IgD-negative memory B cell (primary cell): ENCODE measurements at regions not wholly inside any gene's neighbourhood (a gene's known extent, or its start where the extent isn't known, plus 50 kb on each side); places are given as distances from the start of the nearest gene placed in this dataset.
A peak's percentile ranks its signal among the peaks of the same experiment; 100 is the strongest.

Experiments
- H3K27ac Mint-ChIP-seq, 3 donors: one replicate each; pipeline ENCODE4 v1.8.0; 2020 to 2022; ENCODE audit warnings: mild to moderate bottlenecking in 3 of 3, mixed read lengths in 3 of 3, moderate library complexity in 1 of 3
- H3K27me3 Mint-ChIP-seq: one replicate; pipeline ENCODE4 v1.8.0; 2021; ENCODE audit warnings: mixed read lengths
- H3K36me3 Mint-ChIP-seq: one replicate; pipeline ENCODE4 v1.8.0; 2020; ENCODE audit warnings: mild to moderate bottlenecking, mixed read lengths
- H3K4me1 Mint-ChIP-seq, 3 donors: one replicate each; pipeline ENCODE4 v1.8.0; 2020 to 2022; ENCODE audit warnings: mixed read lengths in 3 of 3, mild to moderate bottlenecking in 1 of 3
- H3K4me3 Mint-ChIP-seq, 4 donors: one replicate each; pipeline ENCODE4 v1.8.0; 2020 to 2022; ENCODE audit warnings: mild to moderate bottlenecking in 4 of 4, mixed read lengths in 4 of 4, moderate library complexity in 3 of 4
- H3K9me3 Mint-ChIP-seq, 3 donors: one replicate each; pipeline ENCODE4 v1.8.0; 2020 to 2021; ENCODE audit warnings: mixed read lengths in 3 of 3, mild to moderate bottlenecking in 1 of 3

GRCh38 chr19:28481674-28482073, 731.3 kb downstream of the UQCRFS1 start:
- Mint-ChIP-seq H3K9me3 (peaks cover 0 to 9% (median 4%) of the 10 kb centered on the region in 3 donors), H3K27ac (peak overlapping the region in 1 of 3 donors; percentile 19), H3K4me1 (no peaks in the 10 kb centered on the region), H3K27me3 (no peaks in the 10 kb centered on the region), H3K36me3 (no peaks in the 10 kb centered on the region), H3K4me3 (no peak overlapping the region)

GRCh38 chr19:28475525-28475924, 737.4 kb downstream of the UQCRFS1 start:
- Mint-ChIP-seq H3K27me3 (no peaks in the 10 kb centered on the region), H3K4me3 (no peak overlapping the region), H3K36me3 (no peaks in the 10 kb centered on the region), H3K27ac (no peak overlapping the region), H3K9me3 (peaks cover 0 to 7% (median 4%) of the 10 kb centered on the region in 3 donors), H3K4me1 (peaks cover 0 to 2% (median 0%) of the 10 kb centered on the region in 3 donors)

- H3K27ac Mint-ChIP-seq, result no peak overlapping the region
- no peaks in the 10 kb centered on the region for H3K36me3 Mint-ChIP-seq
- H3K4me1 Mint-ChIP-seq, result peaks cover 0 to 2% (median 0%) of the 10 kb centered on the region in 3 donors
- peaks cover 0 to 9% (median 4%) of the 10 kb centered on the region in 3 donors for H3K9me3 Mint-ChIP-seq
- H3K27me3 Mint-ChIP-seq, result no peaks in the 10 kb centered on the region
- no peak overlapping the region for H3K4me3 Mint-ChIP-seq
Measured at GRCh38 chr19:28472843-28473242, 740.1 kb downstream of the UQCRFS1 start.

- H3K27ac Mint-ChIP-seq, result no peak overlapping the region
- no peaks in the 10 kb centered on the region for H3K27me3 Mint-ChIP-seq
- H3K36me3 Mint-ChIP-seq, result no peaks in the 10 kb centered on the region
Measured at GRCh38 chr19:28471731-28472510, 741.0 kb downstream of the UQCRFS1 start.

GRCh38 chr19:28469544-28469943, 743.4 kb downstream of the UQCRFS1 start:
- peaks cover 0 to 2% (median 0%) of the 10 kb centered on the region in 3 donors for H3K4me1 Mint-ChIP-seq
- H3K9me3 Mint-ChIP-seq, result peaks cover 0 to 6% (median 3%) of the 10 kb centered on the region in 3 donors
- H3K27me3 Mint-ChIP-seq, result peaks cover 1% of the 10 kb centered on the region
- H3K27ac Mint-ChIP-seq, result peak overlapping the region in 1 of 3 donors; percentile 62
- no peaks in the 10 kb centered on the region for H3K36me3 Mint-ChIP-seq
- H3K4me3 Mint-ChIP-seq, result no peak overlapping the region

More at GRCh38 chr19:28471731-28472510, 741.0 kb downstream of the UQCRFS1 start:
- Mint-ChIP-seq H3K4me3 (no peak overlapping the region), H3K9me3 (peaks cover 0 to 9% (median 4%) of the 10 kb centered on the region in 3 donors), H3K4me1 (peaks cover 0 to 2% (median 0%) of the 10 kb centered on the region in 3 donors)

- Mint-ChIP-seq H3K4me1 (peaks cover 0 to 2% (median 0%) of the 10 kb centered on the region in 3 donors), H3K27ac (peak overlapping the region in 1 of 3 donors; percentile 31), H3K27me3 (peaks cover 1% of the 10 kb centered on the region), H3K4me3 (no peak overlapping the region), H3K36me3 (no peaks in the 10 kb centered on the region), H3K9me3 (peaks cover 0 to 6% (median 3%) of the 10 kb centered on the region in 3 donors)
Measured at GRCh38 chr19:28468701-28469459, 744.1 kb downstream of the UQCRFS1 start.

GRCh38 chr19:28466107-28467045, 746.6 kb downstream of the UQCRFS1 start:
- H3K4me1 Mint-ChIP-seq, result no peaks in the 10 kb centered on the region
- no peak overlapping the region for H3K4me3 Mint-ChIP-seq
- peaks cover 0 to 5% (median 3%) of the 10 kb centered on the region in 3 donors for H3K9me3 Mint-ChIP-seq
- H3K27me3 Mint-ChIP-seq, result peaks cover 1% of the 10 kb centered on the region
- no peak overlapping the region for H3K27ac Mint-ChIP-seq
- H3K36me3 Mint-ChIP-seq, result no peaks in the 10 kb centered on the region

GRCh38 chr19:28465371-28466086, 747.4 kb downstream of the UQCRFS1 start:
- H3K4me3 Mint-ChIP-seq, result no peak overlapping the region
- H3K27ac Mint-ChIP-seq, result no peak overlapping the region
- H3K36me3 Mint-ChIP-seq, result no peaks in the 10 kb centered on the region
- peaks cover 0 to 5% (median 5%) of the 10 kb centered on the region in 3 donors for H3K9me3 Mint-ChIP-seq
- peaks cover 1% of the 10 kb centered on the region for H3K27me3 Mint-ChIP-seq
- no peaks in the 10 kb centered on the region for H3K4me1 Mint-ChIP-seq

GRCh38 chr19:28463493-28464053, 749.4 kb downstream of the UQCRFS1 start:
- H3K4me1 Mint-ChIP-seq, result no peaks in the 10 kb centered on the region
- peaks cover 0 to 5% (median 4%) of the 10 kb centered on the region in 3 donors for H3K9me3 Mint-ChIP-seq
- H3K36me3 Mint-ChIP-seq, result no peaks in the 10 kb centered on the region

GRCh38 chr19:28457620-28458019, 755.3 kb downstream of the UQCRFS1 start:
- no peaks in the 10 kb centered on the region for H3K4me1 Mint-ChIP-seq
- peaks cover 2% of the 10 kb centered on the region for H3K36me3 Mint-ChIP-seq
- H3K4me3 Mint-ChIP-seq, result no peak overlapping the region
- H3K9me3 Mint-ChIP-seq, result peaks cover 0 to 9% (median 2%) of the 10 kb centered on the region in 3 donors
- H3K27ac Mint-ChIP-seq, result peak overlapping the region in 1 of 3 donors; percentile 64
- no peaks in the 10 kb centered on the region for H3K27me3 Mint-ChIP-seq

More at GRCh38 chr19:28463493-28464053, 749.4 kb downstream of the UQCRFS1 start:
- H3K27me3 Mint-ChIP-seq, result peaks cover 1% of the 10 kb centered on the region
- no peak overlapping the region for H3K27ac Mint-ChIP-seq
- H3K4me3 Mint-ChIP-seq, result no peak overlapping the region

- Mint-ChIP-seq H3K27ac (no peak overlapping the region), H3K27me3 (no peaks in the 10 kb centered on the region), H3K9me3 (peaks cover 0 to 7% (median under 1%) of the 10 kb centered on the region in 3 donors), H3K36me3 (peaks cover 2% of the 10 kb centered on the region), H3K4me1 (no peaks in the 10 kb centered on the region), H3K4me3 (no peak overlapping the region)
Measured at GRCh38 chr19:28456708-28457320, 756.1 kb downstream of the UQCRFS1 start.

- no peak overlapping the region for H3K4me3 Mint-ChIP-seq
- no peaks in the 10 kb centered on the region for H3K27me3 Mint-ChIP-seq
Measured at GRCh38 chr19:28456252-28456651, 756.7 kb downstream of the UQCRFS1 start.

GRCh38 chr19:28454083-28454482, 758.9 kb downstream of the UQCRFS1 start:
- Mint-ChIP-seq H3K4me1 (no peaks in the 10 kb centered on the region), H3K27me3 (no peaks in the 10 kb centered on the region), H3K9me3 (peaks cover 0 to 4% (median 3%) of the 10 kb centered on the region in 3 donors), H3K4me3 (no peak overlapping the region), H3K27ac (no peak overlapping the region), H3K36me3 (peaks cover 2% of the 10 kb centered on the region)

More at GRCh38 chr19:28456252-28456651, 756.7 kb downstream of the UQCRFS1 start:
- Mint-ChIP-seq H3K4me1 (no peaks in the 10 kb centered on the region), H3K27ac (no peak overlapping the region), H3K36me3 (peaks cover 2% of the 10 kb centered on the region), H3K9me3 (peaks cover 0 to 6% (median 3%) of the 10 kb centered on the region in 3 donors)
